A549 (cell line): ENCODE measurements at regions not wholly inside any gene's neighbourhood (a gene's known extent, or its start where the extent isn't known, plus 50 kb on each side); places are given as distances from the start of the nearest gene placed in this dataset.

ENCODE experiments used
- BHLHE40 ChIP-seq: IDR thresholded peaks from 2 replicates; pipeline ENCODE4 v1.6.1; 2012; ENCODE audit warnings: low read depth, low read length, inconsistent platforms
- CHD4 ChIP-seq: fragments of 200-600 bp; sonication (generic); IDR thresholded peaks from 2 replicates; pipeline ENCODE4 v1.6.1; 2016; ENCODE audit warnings: antibody characterized with exemption, mild to moderate bottlenecking, borderline replicate concordance
- CTCF ChIP-seq: fragments of >200 bp; sonication (Bioruptor Twin); formaldehyde crosslinking; IDR thresholded peaks from 3 replicates; pipeline ENCODE4 v1.5.1; 2016
- JUNB ChIP-seq: fragments of >200 bp; sonication (Bioruptor Twin); formaldehyde crosslinking; IDR thresholded peaks from 2 replicates; pipeline ENCODE4 v1.6.1; 2016
- MYC ChIP-seq: IDR thresholded peaks from 2 replicates; pipeline ENCODE4 v1.6.1; 2012; ENCODE audit warnings: mild to moderate bottlenecking, inconsistent platforms, low read length, improper control_type of control experiment, borderline replicate concordance
- NFE2L2 ChIP-seq: fragments of 150-350 bp; conservative IDR thresholded peaks from 2 replicates; pipeline ENCODE4 v1.6.1; 2014; ENCODE audit warnings: low read length
- POLR2A ChIP-seq: IDR thresholded peaks from 2 replicates; pipeline ENCODE4 v1.6.1; 2012; ENCODE audit warnings: mild to moderate bottlenecking, low read length
- RCOR1 ChIP-seq: fragments of 150-350 bp; IDR thresholded peaks from 2 replicates; pipeline ENCODE4 v1.6.1; 2014; ENCODE audit warnings: antibody characterized with exemption, low read length, low read depth
- REST ChIP-seq: fragments of 200-600 bp; sonication (generic); IDR thresholded peaks from 2 replicates; pipeline ENCODE4 v1.6.1; 2016; ENCODE audit warnings: antibody characterized with exemption, mild to moderate bottlenecking, moderate library complexity

- TF ChIP-seq CHD4 (no peak), BHLHE40 (no peak), RCOR1 (no peak), MYC (no peak), CTCF (no peak), NFE2L2 (no peak), POLR2A (no peak), REST (no peak), JUNB (no peak)
Observed at GRCh38 chrX:10028283-10029104, 61.3 kb downstream of the CLDN34 start.
